Hepatocyte (in vitro differentiated cells): ENCODE measurements at regions not wholly inside any gene's neighbourhood (a gene's known extent, or its start where the extent isn't known, plus 50 kb on each side); places are given as distances from the start of the nearest gene placed in this dataset.

Source experiments
- CTCF ChIP-seq: fragments of 200-600 bp; sonication (generic); IDR thresholded peaks from 2 replicates; pipeline ENCODE4 v1.5.1; 2016; ENCODE audit warnings: antibody characterized with exemption, mild to moderate bottlenecking; ENCODE audit not compliant: poor library complexity
- EZH2 ChIP-seq: fragments of 200-600 bp; sonication (generic); IDR thresholded peaks from 2 replicates; pipeline ENCODE4 v1.6.1; 2016; ENCODE audit warnings: antibody characterized with exemption, mild to moderate bottlenecking, borderline replicate concordance

DNA sequence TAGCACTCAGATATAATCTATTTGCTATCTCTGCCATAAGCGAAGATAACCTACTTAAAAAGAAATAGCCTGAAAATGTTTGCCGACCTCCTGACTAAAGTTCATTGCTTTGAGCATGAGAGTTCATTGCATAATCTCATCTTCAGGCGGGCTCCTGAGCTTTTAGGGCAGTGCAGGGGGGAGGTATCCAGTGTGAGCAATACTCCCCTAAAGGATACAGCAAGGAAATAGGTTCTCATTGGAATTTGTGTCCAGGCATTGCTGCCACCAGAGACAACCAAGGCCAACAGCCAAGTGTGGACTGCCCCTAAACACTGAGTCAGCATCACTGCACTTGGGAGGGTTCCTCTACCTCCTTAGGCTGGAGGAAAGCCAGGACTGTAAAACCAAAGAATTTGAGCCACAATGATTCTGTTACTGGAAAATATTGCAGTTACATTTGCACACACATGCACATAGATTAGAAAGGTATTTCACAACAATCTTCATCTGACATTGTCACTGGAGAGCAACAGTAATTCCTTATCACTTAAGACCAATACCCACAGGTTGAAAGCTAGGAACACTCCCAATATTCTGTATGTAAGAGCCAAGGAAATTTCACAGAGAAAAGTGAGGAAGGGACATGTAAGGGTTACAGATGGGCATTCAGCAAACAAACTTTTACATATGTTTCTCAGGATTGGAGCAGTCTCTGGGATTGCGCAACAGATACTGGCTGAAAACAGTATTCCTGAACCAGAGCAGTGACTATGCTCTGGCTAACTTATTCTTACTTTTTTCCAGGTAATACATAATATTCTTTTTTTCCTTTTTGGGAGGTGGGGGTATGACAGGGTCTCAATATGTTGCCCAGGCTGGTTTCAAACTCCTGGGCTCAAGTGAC lies 98.6 kb upstream of the TLE1 start:
- TF ChIP-seq CTCF (no peak), EZH2 (no peak)
